Spleen (tissue), 11 donors: ENCODE measurements at regions not wholly inside any gene's neighbourhood (a gene's known extent, or its start where the extent isn't known, plus 50 kb on each side); places are given as distances from the start of the nearest gene placed in this dataset.

Experiments
- DNase-seq: peaks from one replicate; pipeline ENCODE4 v3.0.0-alpha.2; 2020
- H3K27ac ChIP-seq, 8 donors: fragments of 200-600 bp; sonication (generic) in 7 of 8; 1 replicate in 4 of 8; 2 replicates in 4 of 8; pipeline versions ENCODE4 v1.5.0 to v1.8.0; 2016 to 2021; ENCODE audit warnings: inconsistent platforms in 4 of 8, mild to moderate bottlenecking in 4 of 8, moderate library complexity in 1 of 8
- H3K27me3 ChIP-seq, 7 donors: fragments of 200-600 bp; sonication (generic) in 6 of 7; replicated peaks in 1 of 7; 1 replicate in 4 of 7; 2 replicates in 3 of 7; pipeline versions ENCODE4 v1.5.0 to v1.8.0; 2016 to 2021; ENCODE audit warnings: inconsistent platforms in 3 of 7, mild to moderate bottlenecking in 1 of 7
- H3K36me3 ChIP-seq, 6 donors: fragments of 200-600 bp; sonication (generic) in 5 of 6; 1 replicate in 4 of 6; 2 replicates in 2 of 6; pipeline versions ENCODE4 v1.5.0 to v1.8.0; 2016 to 2021; ENCODE audit warnings: inconsistent platforms in 2 of 6
- H3K4me1 ChIP-seq, 6 donors: fragments of 200-600 bp; sonication (generic) in 5 of 6; 1 replicate in 3 of 6; 2 replicates in 3 of 6; pipeline versions ENCODE4 v1.5.0 to v1.8.0; 2016 to 2021; ENCODE audit warnings: inconsistent platforms in 3 of 6
- H3K4me3 ChIP-seq, 8 donors: fragments of 200-600 bp; sonication (generic) in 7 of 8; 1 replicate in 4 of 8; 2 replicates in 4 of 8; pipeline versions ENCODE4 v1.5.0 to v1.8.0; 2016 to 2021; ENCODE audit warnings: inconsistent platforms in 4 of 8, mild to moderate bottlenecking in 4 of 8, moderate library complexity in 2 of 8
- H3K9me3 ChIP-seq, 8 donors: fragments of 200-600 bp; sonication (generic) in 7 of 8; 1 replicate in 4 of 8; 2 replicates in 4 of 8; pipeline versions ENCODE4 v1.5.0 to v1.8.0; 2016 to 2021; ENCODE audit warnings: inconsistent platforms in 4 of 8
- POLR2A ChIP-seq, 3 donors: fragments of 450-650 bp; IDR thresholded peaks; one replicate each; pipeline ENCODE4 v1.5.1; 2017; ENCODE audit warnings: antibody characterized with exemption in 3 of 3, mild to moderate bottlenecking in 1 of 3
- POLR2AphosphoS5 ChIP-seq, 3 donors: sonication (generic); formaldehyde crosslinking; IDR thresholded peaks; one replicate each; pipeline ENCODE4 v1.5.1; 2017; ENCODE audit warnings: antibody characterized with exemption in 3 of 3
- WGBS, 5 donors: extraction: QIAGEN DNeasy Blood & Tissue Kit in 3 of 5; methylation state at CpG; one replicate each; pipeline versions ENCODE4 v1.1.5 to v1.1.7; 2013 to 2018; 5-methylcytosine and 5-hydroxymethylcytosine counted together
- intact Hi-C: fragments of 100-400 bp; cut with DNase I; formaldehyde crosslinking; loops from one replicate; pipeline ENCODE4 v1.15.0; 2023; ENCODE audit warnings: low total_unique reads
- TF ChIP-seq, protein P1 (sequence below), 11 experiments: fragments of 200-600 bp in 7 of 11; fragments of 450-650 bp in 4 of 11; sonication (generic) in 4 of 11; IDR thresholded peaks in 8 of 11; conservative IDR thresholded peaks in 3 of 11; 1 replicate in 7 of 11; 2 replicates in 4 of 11; pipeline versions ENCODE4 v1.4.0 to v1.8.0; 2016 to 2021; ENCODE audit warnings: antibody characterized with exemption in 11 of 11, inconsistent platforms in 4 of 11, mild to moderate bottlenecking in 1 of 11
- donor health status: healthy with polysubstance abuse.
- donor health status: DM: no; HTN: no; CAD: no; lungs with moderate emphysema.
- donor health status: DM: no; HTN: no; CAD: no.
- donor health status: Bipolar disorder and iron deficiency.
- donor health status: healthy.
- donor health status: DM: no; HTN: no; CAD: no.
- donor health status: DM: yes; HTN: yes; CAD: no.

DNA sequence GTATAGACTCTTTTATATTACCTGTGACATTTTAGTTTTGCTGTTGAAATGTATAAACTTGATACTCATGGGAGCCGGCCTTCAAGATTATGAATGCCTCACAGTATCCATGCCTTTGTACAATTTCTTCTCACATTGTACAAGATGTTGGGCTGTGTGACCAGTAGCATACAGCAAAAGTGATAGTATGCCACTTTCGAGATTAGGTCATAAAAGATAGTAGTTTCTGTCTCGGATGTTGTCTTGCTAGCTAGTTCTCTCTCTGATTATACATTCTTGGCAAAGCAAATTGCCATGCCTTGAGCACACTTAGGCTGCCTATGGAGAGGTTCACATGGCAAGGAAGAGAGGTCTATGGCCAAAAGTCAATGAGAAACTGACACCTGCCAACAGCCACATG is 1309.8 kb upstream of the CDH8 start:
- Histone ChIP-seq H3K27me3 (no peaks in the 10 kb centered on the region), H3K36me3 (no peaks in the 10 kb centered on the region), H3K9me3 (no peaks in the 10 kb centered on the region), H3K27ac (no peak overlapping the region), H3K4me1 (no peaks in the 10 kb centered on the region), H3K4me3 (no peak overlapping the region)
- TF ChIP-seq, protein P1, sequence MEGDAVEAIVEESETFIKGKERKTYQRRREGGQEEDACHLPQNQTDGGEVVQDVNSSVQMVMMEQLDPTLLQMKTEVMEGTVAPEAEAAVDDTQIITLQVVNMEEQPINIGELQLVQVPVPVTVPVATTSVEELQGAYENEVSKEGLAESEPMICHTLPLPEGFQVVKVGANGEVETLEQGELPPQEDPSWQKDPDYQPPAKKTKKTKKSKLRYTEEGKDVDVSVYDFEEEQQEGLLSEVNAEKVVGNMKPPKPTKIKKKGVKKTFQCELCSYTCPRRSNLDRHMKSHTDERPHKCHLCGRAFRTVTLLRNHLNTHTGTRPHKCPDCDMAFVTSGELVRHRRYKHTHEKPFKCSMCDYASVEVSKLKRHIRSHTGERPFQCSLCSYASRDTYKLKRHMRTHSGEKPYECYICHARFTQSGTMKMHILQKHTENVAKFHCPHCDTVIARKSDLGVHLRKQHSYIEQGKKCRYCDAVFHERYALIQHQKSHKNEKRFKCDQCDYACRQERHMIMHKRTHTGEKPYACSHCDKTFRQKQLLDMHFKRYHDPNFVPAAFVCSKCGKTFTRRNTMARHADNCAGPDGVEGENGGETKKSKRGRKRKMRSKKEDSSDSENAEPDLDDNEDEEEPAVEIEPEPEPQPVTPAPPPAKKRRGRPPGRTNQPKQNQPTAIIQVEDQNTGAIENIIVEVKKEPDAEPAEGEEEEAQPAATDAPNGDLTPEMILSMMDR (IDR thresholded peaks at IDR 0.05 in 8 of 11, conservative IDR thresholded peaks at IDR 0.05 in 3 of 11): no peak
- no peak for TF ChIP-seq POLR2A (IDR thresholded peaks at IDR 0.05)
- no peak for TF ChIP-seq POLR2AphosphoS5 (IDR thresholded peaks at IDR 0.05)
- 83 to 95% (median 85%) methylated on average over 3 of the region's 3 CpGs for WGBS, 5 donors
- intact Hi-C loops: no loop called here
- no peak for DNase-seq

- 64 to 91% (median 76%) methylated on average over 1 of the region's 1 CpG for WGBS, 5 donors
- Histone ChIP-seq H3K4me1 (no peaks in the 10 kb centered on the region), H3K27ac (no peak overlapping the region), H3K4me3 (no peak overlapping the region), H3K9me3 (peaks cover 0 to 34% (median 12%) of the 10 kb centered on the region in 8 donors), H3K36me3 (no peaks in the 10 kb centered on the region), H3K27me3 (no peaks in the 10 kb centered on the region)
- no peak for TF ChIP-seq POLR2AphosphoS5 (IDR thresholded peaks at IDR 0.05)
- TF ChIP-seq, protein P1 (IDR thresholded peaks at IDR 0.05 in 8 of 11, conservative IDR thresholded peaks at IDR 0.05 in 3 of 11): no peak
- no peak for TF ChIP-seq POLR2A (IDR thresholded peaks at IDR 0.05)
- no peak for DNase-seq
- intact Hi-C loops: no loop called here
Measured at GRCh38 chr16:63337264-63337663, 1301.0 kb upstream of the CDH8 start.

DNA sequence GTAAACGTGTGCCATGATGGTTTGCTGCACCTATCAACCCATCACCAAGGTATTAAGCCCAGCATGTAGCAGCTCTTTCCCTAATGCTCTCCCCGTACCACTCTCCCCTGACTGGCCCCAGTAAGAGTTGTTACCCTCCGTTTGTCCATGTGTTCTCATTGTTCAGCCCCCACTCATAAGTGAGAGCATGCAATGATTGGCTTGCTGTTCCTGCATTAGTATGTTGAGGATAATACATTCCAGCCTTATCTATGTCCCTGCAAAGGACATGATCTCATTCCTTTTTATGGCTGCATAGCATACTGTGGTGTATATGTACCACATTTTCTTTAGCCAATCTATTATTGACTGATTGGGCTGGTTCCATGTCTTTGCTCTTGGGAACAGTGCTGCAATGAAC is 1294.9 kb upstream of the CDH8 start:
- no peak overlapping the region for H3K27ac ChIP-seq
- H3K9me3 ChIP-seq: peaks cover 0 to 11% (median 3%) of the 10 kb centered on the region in 8 donors
- intact Hi-C loops: no loop called here
- WGBS, 5 donors: 73 to 88% (median 79%) methylated on average over 3 of the region's 3 CpGs
- H3K4me3 ChIP-seq: no peak overlapping the region
- no peaks in the 10 kb centered on the region for H3K4me1 ChIP-seq
- no peaks in the 10 kb centered on the region for H3K36me3 ChIP-seq
- H3K27me3 ChIP-seq: no peaks in the 10 kb centered on the region
- DNase-seq: no peak
- TF ChIP-seq, protein P1 (IDR thresholded peaks at IDR 0.05 in 8 of 11, conservative IDR thresholded peaks at IDR 0.05 in 3 of 11): no peak

DNA sequence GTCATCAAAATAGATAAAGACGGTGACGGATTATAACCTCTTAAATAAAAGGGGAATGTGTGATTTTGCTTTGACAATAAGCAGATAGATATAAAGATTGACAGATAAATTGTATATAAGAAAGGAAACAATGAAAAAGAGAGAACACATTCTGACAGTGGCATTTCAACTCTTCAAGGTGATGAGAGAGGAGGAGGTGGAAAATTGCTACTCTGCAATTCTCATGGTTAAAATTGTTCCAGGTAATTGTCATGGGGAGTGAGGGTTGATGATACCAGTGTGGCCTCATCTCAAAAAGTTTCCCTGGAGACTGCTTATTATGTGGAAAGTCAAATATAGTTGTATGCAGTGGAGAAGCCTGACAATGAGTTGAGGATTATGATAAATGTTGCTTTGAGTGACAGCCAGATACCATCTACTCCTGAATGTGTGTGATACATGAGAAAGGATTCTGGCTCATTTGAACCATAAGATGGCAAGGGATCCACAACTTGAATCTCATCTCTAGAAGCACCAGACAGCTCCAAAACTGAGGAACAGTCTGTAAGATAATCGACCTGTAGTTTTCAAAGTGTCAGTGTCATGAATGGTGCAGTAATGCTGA is 1290.6 kb upstream of the CDH8 start:
- Histone ChIP-seq H3K4me3 (no peak overlapping the region), H3K27me3 (no peaks in the 10 kb centered on the region), H3K4me1 (no peaks in the 10 kb centered on the region), H3K27ac (no peak overlapping the region), H3K36me3 (no peaks in the 10 kb centered on the region), H3K9me3 (peaks cover 0 to 13% (median 3%) of the 10 kb centered on the region in 8 donors)
- WGBS, 5 donors: 83 to 87% (median 86%) methylated on average over 3 of the region's 3 CpGs
- TF ChIP-seq, protein P1 (IDR thresholded peaks at IDR 0.05 in 8 of 11, conservative IDR thresholded peaks at IDR 0.05 in 3 of 11): no peak
- TF ChIP-seq POLR2AphosphoS5 (IDR thresholded peaks at IDR 0.05): no peak
- no peak for TF ChIP-seq POLR2A (IDR thresholded peaks at IDR 0.05)
- intact Hi-C loops: no loop called here
- DNase-seq: no peak
